Neuronal stem cell (in vitro differentiated cells): ENCODE measurements at regions not wholly inside any gene's neighbourhood (a gene's known extent, or its start where the extent isn't known, plus 50 kb on each side); places are given as distances from the start of the nearest gene placed in this dataset.

Experiments
- DNase-seq: peaks from one replicate; pipeline ENCODE4 v3.0.0-alpha.2; 2013; ENCODE audit warnings: low spot score
- H2AFZ ChIP-seq: one replicate; pipeline ENCODE4 v1.6.1; 2013; ENCODE audit warnings: mild to moderate bottlenecking, low read length, inconsistent platforms
- H2AK5ac ChIP-seq: 2 replicates; pipeline ENCODE4 v1.6.1; 2013; ENCODE audit warnings: low read depth, mild to moderate bottlenecking, inconsistent platforms, low read length, moderate library complexity, mixed read lengths
- H2BK120ac ChIP-seq: 2 replicates; pipeline ENCODE4 v1.6.1; 2013; ENCODE audit warnings: low read depth, mild to moderate bottlenecking, inconsistent platforms, low read length, moderate library complexity, mixed read lengths
- H2BK12ac ChIP-seq: one replicate; pipeline ENCODE4 v1.6.1; 2013; ENCODE audit warnings: low read length, inconsistent platforms
- H2BK15ac ChIP-seq: 2 replicates; pipeline ENCODE4 v1.6.1; 2013; ENCODE audit warnings: mild to moderate bottlenecking, low read length, inconsistent platforms, mixed read lengths
- H2BK5ac ChIP-seq: one replicate; pipeline ENCODE4 v1.6.1; 2013; ENCODE audit warnings: inconsistent platforms, mild to moderate bottlenecking, low read length, moderate library complexity
- H3K14ac ChIP-seq: one replicate; pipeline ENCODE4 v1.6.1; 2013; ENCODE audit warnings: low read length, inconsistent platforms
- H3K18ac ChIP-seq: 2 replicates; pipeline ENCODE4 v1.6.1; 2013; ENCODE audit warnings: low read length, inconsistent platforms
- H3K23ac ChIP-seq: 2 replicates; pipeline ENCODE4 v1.6.1; 2013; ENCODE audit warnings: low read depth, mild to moderate bottlenecking, mixed read lengths, low read length, inconsistent platforms; ENCODE audit not compliant: poor library complexity
- H3K27ac ChIP-seq: replicated peaks from 3 replicates; pipeline ENCODE4 v1.5.1; 2013; ENCODE audit warnings: low read length, inconsistent platforms
- H3K27me3 ChIP-seq, 3 experiments: 2 replicates each; pipeline ENCODE4 v1.6.1; 2013; ENCODE audit warnings: low read length in 3 of 3, mild to moderate bottlenecking in 2 of 3, inconsistent platforms in 1 of 3, low read depth in 1 of 3, mixed read lengths in 1 of 3, moderate library complexity in 1 of 3; ENCODE audit not compliant: control insufficient read depth in 3 of 3, insufficient read depth in 3 of 3
- H3K36me3 ChIP-seq, 2 donors: replicated peaks in 1 of 2; 2 replicates each; pipeline ENCODE4 v1.6.1; 2013; ENCODE audit warnings: low read length in 2 of 2; ENCODE audit not compliant: control insufficient read depth in 2 of 2, insufficient read depth in 2 of 2
- H3K4ac ChIP-seq: 2 replicates; pipeline ENCODE4 v1.6.1; 2013; ENCODE audit warnings: inconsistent platforms, mild to moderate bottlenecking, low read length, moderate library complexity
- H3K4me1 ChIP-seq, 2 donors: 1 replicate in 1 of 2; 2 replicates in 1 of 2; pipeline ENCODE4 v1.6.1; 2013; ENCODE audit warnings: low read length in 2 of 2, low read depth in 1 of 2; ENCODE audit not compliant: control insufficient read depth in 2 of 2, insufficient read depth in 1 of 2
- H3K4me2 ChIP-seq: one replicate; pipeline ENCODE4 v1.6.1; 2013; ENCODE audit warnings: mild to moderate bottlenecking, low read length, inconsistent platforms; ENCODE audit not compliant: insufficient read depth, poor library complexity, severe bottlenecking
- H3K4me3 ChIP-seq, 2 donors: 2 replicates each; pipeline ENCODE4 v1.5.1; 2013; ENCODE audit warnings: low read length in 2 of 2, mild to moderate bottlenecking in 2 of 2, inconsistent platforms in 1 of 2, moderate library complexity in 1 of 2
- H3K79me1 ChIP-seq: one replicate; pipeline ENCODE4 v1.6.1; 2013; ENCODE audit warnings: low read depth, mild to moderate bottlenecking, inconsistent platforms, low read length, moderate library complexity
- H3K9ac ChIP-seq: one replicate; pipeline ENCODE4 v1.6.1; 2013; ENCODE audit warnings: mild to moderate bottlenecking, low read depth, low read length, inconsistent platforms; ENCODE audit not compliant: poor library complexity
- H3K9me3 ChIP-seq, 2 donors: replicated peaks in 1 of 2; 2 replicates each; pipeline versions ENCODE3 to v1.6.1; 2013; ENCODE audit warnings: low read length in 2 of 2, mild to moderate bottlenecking in 2 of 2, inconsistent platforms in 1 of 2, low read depth in 1 of 2, mixed read lengths in 1 of 2, moderate library complexity in 1 of 2; ENCODE audit not compliant: control insufficient read depth in 2 of 2, insufficient read depth in 1 of 2
- H4K8ac ChIP-seq: one replicate; pipeline ENCODE4 v1.6.1; 2013; ENCODE audit warnings: low read depth, mild to moderate bottlenecking, inconsistent platforms, low read length, moderate library complexity
- H4K91ac ChIP-seq: one replicate; pipeline ENCODE4 v1.6.1; 2013; ENCODE audit warnings: low read length, low read depth, mild to moderate bottlenecking, inconsistent platforms; ENCODE audit not compliant: poor library complexity
- WGBS, 2 donors: extraction: QIAGEN DNeasy Blood & Tissue Kit; methylation state at CpG; one replicate each; pipeline ENCODE4 v1.1.7; 2013; ENCODE audit warnings: missing lambda C conversion rate in 2 of 2, mixed read lengths in 1 of 2; ENCODE audit not compliant: insufficient read length in 2 of 2, insufficient replicate concordance in 1 of 2; ENCODE audit errors: extremely low coverage in 2 of 2; 5-methylcytosine and 5-hydroxymethylcytosine counted together

DNA sequence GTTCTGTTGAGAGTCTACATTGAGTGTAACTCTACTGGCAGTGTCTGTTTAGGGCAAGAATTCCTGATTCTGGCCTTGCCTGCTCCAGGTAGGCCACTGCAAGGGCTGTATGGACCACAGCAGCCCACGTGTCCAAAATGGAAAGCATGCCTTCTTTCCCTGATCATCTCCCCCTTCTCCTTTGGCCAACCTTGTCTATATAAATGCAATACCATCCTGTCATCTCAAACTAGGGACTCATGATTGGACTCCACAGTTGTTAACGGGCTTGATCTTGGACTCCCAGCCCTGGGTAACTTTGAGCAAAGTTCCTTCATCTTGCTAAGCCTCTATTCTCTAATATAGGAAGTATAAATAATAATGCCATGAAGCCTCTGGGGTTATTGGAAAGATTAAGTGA is 533.6 kb downstream of the BNC2 start:
- Histone ChIP-seq H3K27me3 (no peaks in the 10 kb centered on the region), H3K4me1 (no peaks in the 10 kb centered on the region), H4K8ac (no peak overlapping the region), H3K79me1 (no peaks in the 10 kb centered on the region), H4K91ac (no peak overlapping the region), H3K4me2 (no peak overlapping the region), H3K36me3 (no peaks in the 10 kb centered on the region), H2BK12ac (no peak overlapping the region), H3K9me3 (no peaks in the 10 kb centered on the region), H3K27ac (no peak overlapping the region), H3K18ac (no peak overlapping the region), H2BK120ac (no peak overlapping the region), H3K23ac (no peak overlapping the region), H2AFZ (no peak overlapping the region), H3K14ac (no peak overlapping the region), H2BK15ac (no peak overlapping the region), H2AK5ac (no peak overlapping the region), H3K4ac (no peak overlapping the region), H2BK5ac (no peak overlapping the region), H3K4me3 (no peak overlapping the region), H3K9ac (no peak overlapping the region)
- no peak for DNase-seq
- no CpG with 5 or more reads among the region's 2 CpGs for WGBS, 2 donors

GRCh38 chr9:16337322-16338029 is 533.0 kb downstream of the BNC2 start:
- Histone ChIP-seq H4K91ac (no peak overlapping the region), H3K9ac (no peak overlapping the region), H3K14ac (no peak overlapping the region), H3K18ac (no peak overlapping the region), H4K8ac (no peak overlapping the region), H3K79me1 (no peaks in the 10 kb centered on the region), H3K27ac (no peak overlapping the region), H3K4me3 (no peak overlapping the region), H3K9me3 (no peaks in the 10 kb centered on the region), H3K4me2 (no peak overlapping the region), H3K36me3 (no peaks in the 10 kb centered on the region), H2BK120ac (no peak overlapping the region), H3K4me1 (no peaks in the 10 kb centered on the region), H2BK15ac (no peak overlapping the region), H2AK5ac (no peak overlapping the region), H2BK12ac (no peak overlapping the region), H2BK5ac (no peak overlapping the region), H3K27me3 (no peaks in the 10 kb centered on the region), H2AFZ (no peak overlapping the region), H3K4ac (no peak overlapping the region), H3K23ac (no peak overlapping the region)
- no CpG with 5 or more reads among the region's 5 CpGs for WGBS, 2 donors
- DNase-seq = no peak

- Histone ChIP-seq H2BK15ac (no peak overlapping the region), H3K14ac (no peak overlapping the region), H3K4me1 (peaks cover 13 to 19% of the 10 kb centered on the region in 2 donors), H3K79me1 (no peaks in the 10 kb centered on the region), H2BK12ac (no peak overlapping the region), H3K27ac (no peak overlapping the region), H3K4ac (no peak overlapping the region), H4K91ac (no peak overlapping the region), H3K4me2 (no peak overlapping the region), H3K23ac (no peak overlapping the region), H2AK5ac (no peak overlapping the region), H3K27me3 (no peaks in the 10 kb centered on the region), H2BK120ac (no peak overlapping the region), H4K8ac (no peak overlapping the region), H3K18ac (no peak overlapping the region), H3K9ac (no peak overlapping the region), H2BK5ac (no peak overlapping the region), H3K4me3 (no peak overlapping the region), H2AFZ (no peak overlapping the region), H3K9me3 (no peaks in the 10 kb centered on the region), H3K36me3 (no peaks in the 10 kb centered on the region)
- no peak for DNase-seq
- no CpG with 5 or more reads among the region's 2 CpGs for WGBS, 2 donors
These were observed 529.3 kb downstream of the BNC2 start for GRCh38 chr9:16341177-16341576.

DNA sequence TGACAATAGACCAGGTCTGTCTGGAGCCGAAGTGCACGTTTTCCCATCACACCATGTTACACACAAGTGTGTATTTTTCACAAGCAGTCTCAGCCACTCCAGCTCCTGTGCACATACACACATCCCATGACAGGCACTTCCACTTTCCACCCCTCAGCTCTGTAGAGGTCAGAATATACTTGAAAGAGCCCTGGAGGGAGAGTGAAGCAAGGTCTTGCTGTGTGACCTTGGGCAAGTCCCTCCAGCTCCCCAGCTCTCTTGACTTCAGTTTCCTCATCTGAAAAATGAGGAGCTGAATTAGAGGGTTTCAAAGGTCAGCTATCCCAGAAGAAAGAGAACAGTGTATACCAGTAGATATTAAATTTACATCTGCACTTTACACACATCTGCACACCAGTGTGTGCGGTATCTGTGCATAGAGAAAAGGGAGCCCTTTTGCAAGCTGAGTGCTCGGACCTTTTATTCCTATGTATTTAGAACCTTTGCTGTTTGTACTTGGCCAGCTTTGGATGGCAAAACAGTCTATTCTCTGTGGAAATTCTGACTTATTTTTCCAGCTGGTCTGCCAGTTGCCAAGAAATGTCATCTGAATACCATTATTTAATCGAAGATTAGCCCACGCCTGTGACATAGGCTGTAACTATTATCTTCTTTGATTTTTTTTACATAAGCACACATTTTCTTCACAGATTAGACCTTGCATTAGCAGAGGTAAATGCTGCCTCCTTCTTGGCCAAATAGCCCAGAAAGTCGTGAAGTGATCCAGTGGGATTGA is 528.0 kb downstream of the BNC2 start:
- no peak overlapping the region for H2AK5ac ChIP-seq
- H3K18ac ChIP-seq = peak overlapping the region; percentile 29
- no peak overlapping the region for H2BK5ac ChIP-seq
- peaks cover 13 to 19% of the 10 kb centered on the region in 2 donors for H3K4me1 ChIP-seq
- DNase-seq = no peak
- no peak overlapping the region for H2AFZ ChIP-seq
- no peak overlapping the region for H3K9ac ChIP-seq
- H3K4me3 ChIP-seq = no peak overlapping the region
- no peaks in the 10 kb centered on the region for H3K79me1 ChIP-seq
- no peak overlapping the region for H2BK120ac ChIP-seq
- H2BK15ac ChIP-seq = no peak overlapping the region
- no peak overlapping the region for H3K4me2 ChIP-seq
- H3K14ac ChIP-seq = no peak overlapping the region
- WGBS, 2 donors = no CpG with 5 or more reads among the region's 7 CpGs
- H2BK12ac ChIP-seq = no peak overlapping the region
- H3K23ac ChIP-seq = no peak overlapping the region
- no peak overlapping the region for H4K8ac ChIP-seq
- H3K36me3 ChIP-seq = no peaks in the 10 kb centered on the region
- H3K4ac ChIP-seq = no peak overlapping the region
- no peaks in the 10 kb centered on the region for H3K27me3 ChIP-seq
- H3K9me3 ChIP-seq = no peaks in the 10 kb centered on the region
- no peak overlapping the region for H4K91ac ChIP-seq
- no peak overlapping the region for H3K27ac ChIP-seq
